Coronary artery (tissue), 2 donors: ENCODE measurements at regions not wholly inside any gene's neighbourhood (a gene's known extent, or its start where the extent isn't known, plus 50 kb on each side); places are given as distances from the start of the nearest gene placed in this dataset.

Experiments
- DNase-seq: peaks from one replicate; pipeline ENCODE4 v3.0.0-alpha.2; 2017; ENCODE audit warnings: low spot score
- H3K27ac ChIP-seq, 2 donors: fragments of 200-600 bp; sonication (generic); one replicate each; pipeline ENCODE4 v1.5.1; 2016 to 2019
- H3K4me3 ChIP-seq: fragments of 200-600 bp; sonication (generic); 2 replicates; pipeline ENCODE4 v1.5.1; 2016; ENCODE audit warnings: mild to moderate bottlenecking, moderate library complexity
- CTCF ChIP-seq: fragments of 200-600 bp; sonication (generic); IDR thresholded peaks from one replicate; pipeline ENCODE4 v1.5.1; 2019; ENCODE audit warnings: antibody characterized with exemption

GRCh38 chr5:96074870-96075269 lies 113.2 kb upstream of the ELL2 start:
- Histone ChIP-seq H3K27ac (no peak overlapping the region), H3K4me3 (no peak overlapping the region)
- no peak for DNase-seq
- TF ChIP-seq CTCF, result no peak

GRCh38 chr5:96074460-96074859 lies 112.8 kb upstream of the ELL2 start:
- no peak for TF ChIP-seq CTCF

GRCh38 chr5:96072791-96073165 lies 111.1 kb upstream of the ELL2 start:
- TF ChIP-seq CTCF, result no peak
- DNase-seq, result no peak
- H3K27ac ChIP-seq, result no peak overlapping the region
- H3K4me3 ChIP-seq, result no peak overlapping the region

More at GRCh38 chr5:96074460-96074859, 112.8 kb upstream of the ELL2 start:
- DNase-seq, result no peak
- Histone ChIP-seq H3K27ac (no peak overlapping the region), H3K4me3 (no peak overlapping the region)

GRCh38 chr5:96072138-96072790 lies 110.6 kb upstream of the ELL2 start:
- Histone ChIP-seq H3K27ac (no peak overlapping the region), H3K4me3 (no peak overlapping the region)
- TF ChIP-seq CTCF, result no peak
- DNase-seq, result no peak

- TF ChIP-seq CTCF, result no peak
- DNase-seq, result no peak
- H3K27ac ChIP-seq, result no peak overlapping the region
- H3K4me3 ChIP-seq, result no peak overlapping the region
These were observed 109.1 kb upstream of the ELL2 start for GRCh38 chr5:96070622-96071225.

GRCh38 chr5:96067894-96068614 lies 106.4 kb upstream of the ELL2 start:
- TF ChIP-seq CTCF, result no peak
- H3K27ac ChIP-seq, result peak overlapping the region in 1 of 2 donors; percentile 40
- H3K4me3 ChIP-seq, result no peak overlapping the region
- no peak for DNase-seq

GRCh38 chr5:96067251-96067650 lies 105.6 kb upstream of the ELL2 start:
- Histone ChIP-seq H3K4me3 (no peak overlapping the region), H3K27ac (no peak overlapping the region)
- DNase-seq, result no peak
- no peak for TF ChIP-seq CTCF
